Tibial nerve (tissue), 4 donors: ENCODE measurements at regions not wholly inside any gene's neighbourhood (a gene's known extent, or its start where the extent isn't known, plus 50 kb on each side); places are given as distances from the start of the nearest gene placed in this dataset.

Experiments
- DNase-seq, 2 donors: peaks; one replicate each; pipeline ENCODE4 v3.0.0-alpha.2; 2019; ENCODE audit warnings: low spot score in 2 of 2
- H3K27ac ChIP-seq, 4 donors: fragments of 200-600 bp; sonication (generic) in 3 of 4; one replicate each; pipeline ENCODE4 v1.5.1; 2017 to 2019; ENCODE audit warnings: mild to moderate bottlenecking in 1 of 4
- H3K27me3 ChIP-seq, 2 donors: fragments of 200-600 bp; sonication (generic) in 1 of 2; one replicate each; pipeline versions ENCODE4 v1.5.1 to v1.6.0; 2017 to 2019
- H3K36me3 ChIP-seq, 3 donors: fragments of 200-600 bp; sonication (generic); one replicate each; pipeline ENCODE4 v1.5.1; 2018 to 2019
- H3K4me1 ChIP-seq, 4 donors: fragments of 200-600 bp; sonication (generic) in 3 of 4; one replicate each; pipeline ENCODE4 v1.5.1; 2017 to 2019
- H3K4me3 ChIP-seq, 4 donors: fragments of 200-600 bp; sonication (generic) in 3 of 4; one replicate each; pipeline ENCODE4 v1.5.1; 2017 to 2019; ENCODE audit warnings: mild to moderate bottlenecking in 1 of 4, moderate library complexity in 1 of 4
- H3K9me3 ChIP-seq, 4 donors: fragments of 200-600 bp; sonication (generic) in 3 of 4; one replicate each; pipeline ENCODE4 v1.5.1; 2017 to 2019
- EP300 ChIP-seq, 2 donors: sonication (generic); formaldehyde crosslinking; IDR thresholded peaks; one replicate each; pipeline ENCODE4 v1.6.1; 2017; ENCODE audit warnings: antibody characterized with exemption in 2 of 2, mild to moderate bottlenecking in 1 of 2
- POLR2A ChIP-seq, 2 donors: fragments of 450-650 bp; IDR thresholded peaks; one replicate each; pipeline ENCODE4 v1.6.1; 2017; ENCODE audit warnings: antibody characterized with exemption in 2 of 2, mild to moderate bottlenecking in 2 of 2, moderate library complexity in 2 of 2
- WGBS, 2 donors: methylation state at CpG; one replicate each; pipeline ENCODE4 v1.1.5; 2018; 5-methylcytosine and 5-hydroxymethylcytosine counted together
- TF ChIP-seq, protein P1 (sequence below), 5 experiments: fragments of 200-600 bp in 3 of 5; fragments of 450-650 bp in 2 of 5; sonication (generic) in 3 of 5; IDR thresholded peaks; one replicate each; pipeline ENCODE4 v1.5.1; 2016 to 2019; ENCODE audit warnings: antibody characterized with exemption in 5 of 5, mild to moderate bottlenecking in 3 of 5, moderate library complexity in 2 of 5

DNA sequence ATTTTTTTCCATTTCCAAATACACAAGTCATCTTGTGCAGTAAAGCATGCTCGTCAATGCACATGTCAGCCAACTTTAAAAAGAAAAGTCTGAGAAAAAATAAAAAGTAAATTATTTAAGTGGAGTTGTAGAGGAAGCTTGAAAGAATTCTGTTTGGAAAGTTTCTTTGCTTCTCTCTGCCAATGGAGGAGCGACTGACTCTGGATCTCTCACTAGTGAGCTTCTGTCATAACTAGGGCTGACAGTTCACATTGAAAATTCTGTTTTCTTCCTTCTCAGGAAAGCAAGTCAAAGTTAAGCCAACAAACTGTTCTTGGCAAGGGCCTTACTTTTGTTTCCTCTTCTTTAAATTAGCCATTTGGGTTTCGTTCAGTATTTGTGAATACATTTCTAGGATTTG is 298.2 kb downstream of the POU4F1 start:
- no peak for DNase-seq
- Histone ChIP-seq H3K4me3 (no peak overlapping the region), H3K27ac (no peak overlapping the region), H3K4me1 (no peaks in the 10 kb centered on the region), H3K9me3 (no peaks in the 10 kb centered on the region), H3K27me3 (no peaks in the 10 kb centered on the region), H3K36me3 (no peaks in the 10 kb centered on the region)
- WGBS, 2 donors: 55 to 68% methylated on average over 3 of the region's 3 CpGs
- no peak for TF ChIP-seq EP300 (IDR thresholded peaks at IDR 0.05)
- TF ChIP-seq, protein P1, sequence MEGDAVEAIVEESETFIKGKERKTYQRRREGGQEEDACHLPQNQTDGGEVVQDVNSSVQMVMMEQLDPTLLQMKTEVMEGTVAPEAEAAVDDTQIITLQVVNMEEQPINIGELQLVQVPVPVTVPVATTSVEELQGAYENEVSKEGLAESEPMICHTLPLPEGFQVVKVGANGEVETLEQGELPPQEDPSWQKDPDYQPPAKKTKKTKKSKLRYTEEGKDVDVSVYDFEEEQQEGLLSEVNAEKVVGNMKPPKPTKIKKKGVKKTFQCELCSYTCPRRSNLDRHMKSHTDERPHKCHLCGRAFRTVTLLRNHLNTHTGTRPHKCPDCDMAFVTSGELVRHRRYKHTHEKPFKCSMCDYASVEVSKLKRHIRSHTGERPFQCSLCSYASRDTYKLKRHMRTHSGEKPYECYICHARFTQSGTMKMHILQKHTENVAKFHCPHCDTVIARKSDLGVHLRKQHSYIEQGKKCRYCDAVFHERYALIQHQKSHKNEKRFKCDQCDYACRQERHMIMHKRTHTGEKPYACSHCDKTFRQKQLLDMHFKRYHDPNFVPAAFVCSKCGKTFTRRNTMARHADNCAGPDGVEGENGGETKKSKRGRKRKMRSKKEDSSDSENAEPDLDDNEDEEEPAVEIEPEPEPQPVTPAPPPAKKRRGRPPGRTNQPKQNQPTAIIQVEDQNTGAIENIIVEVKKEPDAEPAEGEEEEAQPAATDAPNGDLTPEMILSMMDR (IDR thresholded peaks at IDR 0.05): no peak
- TF ChIP-seq POLR2A (IDR thresholded peaks at IDR 0.05): no peak

DNA sequence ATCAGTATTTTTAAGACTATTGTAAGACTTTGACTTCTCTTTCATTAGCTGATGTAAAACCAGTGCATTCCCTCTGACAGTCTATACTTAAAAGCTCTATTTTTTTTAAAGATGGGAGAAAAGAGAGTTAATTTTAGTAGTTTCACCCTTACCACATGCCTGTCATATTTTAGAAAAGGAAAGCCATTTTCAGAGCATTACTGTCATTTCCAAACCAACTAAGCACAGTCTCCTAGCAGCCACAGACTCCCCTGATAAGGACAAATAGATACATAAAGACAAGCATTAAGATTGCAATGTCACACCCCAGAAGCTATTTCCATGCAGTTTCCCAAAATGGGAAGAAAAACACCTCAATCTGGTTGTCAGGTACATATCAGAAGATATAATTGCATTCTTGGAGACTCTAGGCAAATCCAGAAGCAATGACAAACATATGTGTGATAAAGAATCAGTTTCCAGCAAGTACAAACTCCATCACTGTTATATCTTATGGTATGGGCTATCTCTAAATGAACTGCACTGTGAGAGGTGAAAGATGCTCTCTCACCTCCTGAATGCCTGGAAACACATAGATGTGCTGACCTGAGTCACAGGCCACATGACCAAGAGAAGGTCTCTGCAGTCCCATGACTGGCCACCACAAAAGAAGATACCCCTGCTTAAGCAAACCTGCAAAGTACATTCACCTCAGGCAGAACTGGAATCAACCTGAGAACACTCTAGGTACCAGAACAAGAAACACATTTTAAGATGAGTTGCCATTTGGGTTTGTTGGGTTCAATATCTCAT is 303.3 kb downstream of the POU4F1 start:
- DNase-seq: no peak
- Histone ChIP-seq H3K36me3 (no peaks in the 10 kb centered on the region), H3K9me3 (no peaks in the 10 kb centered on the region), H3K4me1 (no peaks in the 10 kb centered on the region), H3K4me3 (no peak overlapping the region), H3K27me3 (no peaks in the 10 kb centered on the region), H3K27ac (no peak overlapping the region)
- TF ChIP-seq, protein P1 (IDR thresholded peaks at IDR 0.05): no peak
- TF ChIP-seq EP300 (IDR thresholded peaks at IDR 0.05): no peak
- no peak for TF ChIP-seq POLR2A (IDR thresholded peaks at IDR 0.05)

DNA sequence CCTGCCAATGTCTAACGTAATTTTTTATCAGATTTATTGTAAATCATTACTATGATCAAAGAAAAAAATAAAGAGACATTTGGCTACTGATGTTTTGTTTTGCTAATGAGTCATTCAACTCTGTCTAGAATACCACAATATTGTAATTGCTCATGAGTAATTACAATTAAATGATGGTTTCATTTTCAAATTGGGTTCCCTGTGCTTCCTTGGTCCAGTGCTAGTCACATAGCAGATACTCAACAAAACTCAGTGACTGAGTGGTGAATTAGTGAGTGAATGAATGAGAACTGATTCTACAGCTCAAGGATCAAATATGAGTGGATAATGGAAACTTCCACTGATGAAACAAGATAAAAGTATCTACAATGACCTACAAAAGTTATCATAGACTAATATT is 304.7 kb downstream of the POU4F1 start:
- no peak for DNase-seq
- Histone ChIP-seq H3K27me3 (no peaks in the 10 kb centered on the region), H3K27ac (no peak overlapping the region), H3K36me3 (no peaks in the 10 kb centered on the region), H3K4me3 (no peak overlapping the region), H3K4me1 (no peaks in the 10 kb centered on the region), H3K9me3 (no peaks in the 10 kb centered on the region)
- no peak for TF ChIP-seq POLR2A (IDR thresholded peaks at IDR 0.05)
- 51 to 56% methylated on average over 1 of the region's 1 CpG for WGBS, 2 donors

DNA sequence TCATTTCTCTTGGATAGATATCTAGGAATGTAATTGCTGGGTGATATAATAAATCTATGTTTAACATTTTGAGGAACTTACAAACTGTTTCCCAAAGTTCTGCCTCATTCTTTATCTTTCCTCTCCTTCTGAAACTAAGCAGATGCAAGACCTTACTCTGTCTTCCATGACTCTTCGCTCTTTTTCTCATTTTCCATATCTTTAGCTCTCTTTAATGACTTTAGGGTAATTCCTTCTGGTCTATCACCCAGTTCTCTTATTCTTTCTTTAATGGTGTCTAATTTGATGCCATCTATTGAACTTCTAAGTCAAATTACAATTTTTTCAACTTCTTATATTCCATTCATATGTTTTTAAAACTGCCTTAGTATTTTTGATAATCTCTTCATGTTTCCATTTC is 316.6 kb downstream of the POU4F1 start:
- Histone ChIP-seq H3K36me3 (no peaks in the 10 kb centered on the region), H3K4me1 (no peaks in the 10 kb centered on the region), H3K4me3 (no peak overlapping the region), H3K9me3 (peaks cover 0 to 20% (median 2%) of the 10 kb centered on the region in 4 donors), H3K27me3 (no peaks in the 10 kb centered on the region), H3K27ac (no peak overlapping the region)
- DNase-seq: no peak
- WGBS, 2 donors: 62 to 69% methylated on average over 1 of the region's 1 CpG
- TF ChIP-seq POLR2A (IDR thresholded peaks at IDR 0.05) (no peak), EP300 (IDR thresholded peaks at IDR 0.05) (no peak)
- TF ChIP-seq, protein P1 (IDR thresholded peaks at IDR 0.05): no peak

DNA sequence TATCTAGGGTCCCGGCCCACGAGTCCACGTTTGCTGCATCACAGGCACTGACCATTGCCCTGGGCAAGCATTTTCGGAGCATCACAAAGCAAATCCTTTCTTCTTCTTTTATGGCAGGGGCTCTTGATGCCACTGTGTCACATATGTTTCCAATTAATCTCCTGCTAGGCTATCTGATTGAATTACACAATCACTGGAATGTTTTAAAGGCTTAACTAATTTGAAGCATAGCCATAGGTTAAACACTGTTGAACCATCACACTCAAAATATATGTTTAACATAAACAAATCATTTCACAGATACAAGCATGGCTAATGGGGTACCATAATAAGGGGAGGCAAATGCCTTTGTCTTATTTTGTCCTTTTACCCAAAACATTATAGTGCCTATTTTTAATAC is 338.3 kb downstream of the POU4F1 start:
- H3K4me1 ChIP-seq: no peaks in the 10 kb centered on the region
- H3K27me3 ChIP-seq: no peaks in the 10 kb centered on the region
- H3K9me3 ChIP-seq: peaks cover 0 to 4% (median 0%) of the 10 kb centered on the region in 4 donors
- no peaks in the 10 kb centered on the region for H3K36me3 ChIP-seq
- TF ChIP-seq EP300 (IDR thresholded peaks at IDR 0.05) (no peak), POLR2A (IDR thresholded peaks at IDR 0.05) (no peak)
- TF ChIP-seq, protein P1 (IDR thresholded peaks at IDR 0.05): no peak
- no peak overlapping the region for H3K4me3 ChIP-seq
- no peak for DNase-seq
- 34 to 38% methylated on average over 4 of the region's 4 CpGs for WGBS, 2 donors
- no peak overlapping the region for H3K27ac ChIP-seq
